Fibroblast of skin of right biceps (primary cell): ENCODE measurements at regions not wholly inside any gene's neighbourhood (a gene's known extent, or its start where the extent isn't known, plus 50 kb on each side); places are given as distances from the start of the nearest gene placed in this dataset.
A peak's percentile ranks its signal among the peaks of the same experiment; 100 is the strongest.
"Not testable (repeated sequence)": the region's sequence is repeated elsewhere in the genome, so short reads cannot be mapped to it uniquely, and the experiment has no call there.

Experiments used
- DNase-seq: peaks from one replicate; pipeline ENCODE4 v3.0.0-alpha.2; 2013

- no peak for DNase-seq
Observed at GRCh38 chr5:92852219-92852618, 728.8 kb downstream of the NR2F1-AS1 start.

- DNase-seq, result no peak
Observed at GRCh38 chr5:92850886-92851285, 730.1 kb downstream of the NR2F1-AS1 start.

- peak; percentile 34 for DNase-seq
Observed at GRCh38 chr5:92849756-92850155, 731.3 kb downstream of the NR2F1-AS1 start.

- DNase-seq, result no peak
Observed at GRCh38 chr5:92841604-92842155, 739.3 kb downstream of the NR2F1-AS1 start.

- no peak for DNase-seq
Observed at GRCh38 chr5:92838253-92838652, 742.8 kb downstream of the NR2F1-AS1 start.

GRCh38 chr5:92836855-92837755 lies 743.9 kb downstream of the NR2F1-AS1 start:
- DNase-seq, result peak; percentile 77

- no peak for DNase-seq
Observed at GRCh38 chr5:92835712-92836111, 745.3 kb downstream of the NR2F1-AS1 start.

- DNase-seq, result not testable (repeated sequence)
Observed at GRCh38 chr5:92823551-92823950, 757.5 kb downstream of the NR2F1-AS1 start.

GRCh38 chr5:92822183-92822582 lies 758.8 kb downstream of the NR2F1-AS1 start:
- DNase-seq, result no peak

GRCh38 chr5:92809855-92810465 lies 771.1 kb downstream of the NR2F1-AS1 start:
- DNase-seq, result no peak

- no peak for DNase-seq
Observed at GRCh38 chr5:92808474-92808873, 772.5 kb downstream of the NR2F1-AS1 start.

- no peak for DNase-seq
Observed at GRCh38 chr5:92807085-92807484, 773.9 kb downstream of the NR2F1-AS1 start.

GRCh38 chr5:92805446-92805845 lies 775.6 kb downstream of the NR2F1-AS1 start:
- DNase-seq, result no peak

- peak; percentile 2 for DNase-seq
Observed at GRCh38 chr5:92801911-92802310, 779.1 kb downstream of the NR2F1-AS1 start.

GRCh38 chr5:92800365-92800764 lies 780.7 kb downstream of the NR2F1-AS1 start:
- peak; percentile 44 for DNase-seq

- no peak for DNase-seq
Observed at GRCh38 chr5:92795633-92796032, 785.4 kb downstream of the NR2F1-AS1 start.

GRCh38 chr5:92780057-92780456 lies 801.0 kb downstream of the NR2F1-AS1 start:
- no peak for DNase-seq

- DNase-seq, result no peak
Observed at GRCh38 chr5:92779536-92779935, 801.5 kb downstream of the NR2F1-AS1 start.

- DNase-seq, result no peak
Observed at GRCh38 chr5:92778261-92778660, 802.8 kb downstream of the NR2F1-AS1 start.

GRCh38 chr5:92777421-92777820 lies 803.6 kb downstream of the NR2F1-AS1 start:
- DNase-seq, result no peak

GRCh38 chr5:92775711-92776615 lies 805.1 kb downstream of the NR2F1-AS1 start:
- DNase-seq, result peak; percentile 49

- peak; percentile 35 for DNase-seq
Observed at GRCh38 chr5:92769978-92770377, 811.0 kb downstream of the NR2F1-AS1 start.

- no peak for DNase-seq
Observed at GRCh38 chr5:92761585-92761984, 819.4 kb downstream of the NR2F1-AS1 start.
